ENCODE measurements at regions not wholly inside any gene's neighbourhood (a gene's known extent, or its start where the extent isn't known, plus 50 kb on each side); places are given as distances from the start of the nearest gene placed in this dataset.

DNA sequence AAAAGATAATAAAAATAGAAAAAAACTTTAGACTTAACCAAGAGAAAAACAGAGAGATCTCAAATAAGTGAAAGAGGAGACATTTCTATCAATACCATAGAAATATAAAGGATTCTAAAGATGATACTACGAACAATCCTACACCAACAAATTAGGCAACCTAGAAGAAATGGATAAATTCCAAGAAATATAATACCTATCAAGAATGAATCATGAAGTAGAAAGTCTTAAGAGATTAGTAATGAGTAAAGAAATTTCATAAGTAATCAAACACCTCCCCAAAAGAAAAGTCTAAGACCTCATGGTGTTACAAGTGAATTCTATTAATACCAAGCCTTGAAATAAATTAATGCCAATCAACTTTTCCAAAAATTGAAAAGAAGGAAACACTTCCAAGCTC, 1584.5 kb upstream of the MIR17HG start:
- no peak overlapping the region for H3K4me3 ChIP-seq (ENCODE audit: insufficient read depth, low read length)

DNA sequence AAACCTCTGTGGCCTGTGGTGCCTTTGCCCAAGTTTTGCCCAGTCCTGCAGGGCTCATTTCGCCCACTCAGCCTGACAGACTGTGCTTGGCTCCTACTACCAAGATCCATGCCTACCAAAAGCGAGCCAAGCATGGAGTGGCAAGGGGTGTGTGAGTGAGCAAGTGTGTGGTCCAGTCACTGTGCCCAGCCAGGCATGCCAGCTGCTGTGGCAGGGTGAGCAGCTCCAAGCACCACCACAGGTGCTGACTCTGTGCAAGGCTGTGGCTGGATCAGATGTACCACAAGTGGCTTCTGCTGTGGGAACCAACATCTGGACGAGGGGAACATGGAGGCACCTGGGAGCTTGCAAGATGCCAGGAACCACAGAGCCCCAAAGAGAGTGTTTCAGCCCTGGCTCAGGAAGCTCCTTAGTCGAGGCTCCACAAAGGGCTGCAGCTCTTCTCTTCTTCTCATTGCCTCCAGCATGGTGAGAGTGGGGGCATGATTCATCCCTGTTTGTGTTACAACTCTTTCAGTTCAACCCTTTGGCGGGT, 1564.2 kb upstream of the MIR17HG start:
- Histone ChIP-seq H3K27ac (ENCODE audit: low read depth, low read length) (no peak overlapping the region), H3K4me3 (ENCODE audit: insufficient read depth, low read length) (no peak overlapping the region), H4K20me1 (ENCODE audit: insufficient read depth, low read length) (no peaks in the 10 kb centered on the region), H3K27me3 (ENCODE audit: insufficient read depth, low read length) (no peaks in the 10 kb centered on the region), H3K4me1 (ENCODE audit: insufficient read depth, low read length) (no peaks in the 10 kb centered on the region), H3K79me2 (ENCODE audit: insufficient read depth, low read length) (no peaks in the 10 kb centered on the region), H3K9me3 (ENCODE audit: low read depth, low read length) (no peaks in the 10 kb centered on the region), H3K36me3 (ENCODE audit: insufficient read depth, low read length) (no peaks in the 10 kb centered on the region), H3K4me2 (ENCODE audit: insufficient read depth, low read length) (no peak overlapping the region), H2AFZ (ENCODE audit: low read length) (no peak overlapping the region)
- TF ChIP-seq, protein P1, sequence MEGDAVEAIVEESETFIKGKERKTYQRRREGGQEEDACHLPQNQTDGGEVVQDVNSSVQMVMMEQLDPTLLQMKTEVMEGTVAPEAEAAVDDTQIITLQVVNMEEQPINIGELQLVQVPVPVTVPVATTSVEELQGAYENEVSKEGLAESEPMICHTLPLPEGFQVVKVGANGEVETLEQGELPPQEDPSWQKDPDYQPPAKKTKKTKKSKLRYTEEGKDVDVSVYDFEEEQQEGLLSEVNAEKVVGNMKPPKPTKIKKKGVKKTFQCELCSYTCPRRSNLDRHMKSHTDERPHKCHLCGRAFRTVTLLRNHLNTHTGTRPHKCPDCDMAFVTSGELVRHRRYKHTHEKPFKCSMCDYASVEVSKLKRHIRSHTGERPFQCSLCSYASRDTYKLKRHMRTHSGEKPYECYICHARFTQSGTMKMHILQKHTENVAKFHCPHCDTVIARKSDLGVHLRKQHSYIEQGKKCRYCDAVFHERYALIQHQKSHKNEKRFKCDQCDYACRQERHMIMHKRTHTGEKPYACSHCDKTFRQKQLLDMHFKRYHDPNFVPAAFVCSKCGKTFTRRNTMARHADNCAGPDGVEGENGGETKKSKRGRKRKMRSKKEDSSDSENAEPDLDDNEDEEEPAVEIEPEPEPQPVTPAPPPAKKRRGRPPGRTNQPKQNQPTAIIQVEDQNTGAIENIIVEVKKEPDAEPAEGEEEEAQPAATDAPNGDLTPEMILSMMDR (IDR thresholded peaks at IDR 0.05; ENCODE audit: extremely low read depth, low read depth, low read length), result no peak
- DNase-seq (ENCODE audit: insufficient read length, low spot score, missing footprints), result no peak

More for the DNA sequence above, 1584.5 kb upstream of the MIR17HG start:
- Histone ChIP-seq H3K4me1 (ENCODE audit: insufficient read depth, low read length) (no peaks in the 10 kb centered on the region), H2AFZ (ENCODE audit: low read length) (no peak overlapping the region), H3K36me3 (ENCODE audit: insufficient read depth, low read length) (no peaks in the 10 kb centered on the region), H4K20me1 (ENCODE audit: insufficient read depth, low read length) (no peaks in the 10 kb centered on the region), H3K27me3 (ENCODE audit: insufficient read depth, low read length) (no peaks in the 10 kb centered on the region), H3K27ac (ENCODE audit: low read depth, low read length) (no peak overlapping the region), H3K79me2 (ENCODE audit: insufficient read depth, low read length) (no peaks in the 10 kb centered on the region), H3K4me2 (ENCODE audit: insufficient read depth, low read length) (no peak overlapping the region), H3K9me3 (ENCODE audit: low read depth, low read length) (no peaks in the 10 kb centered on the region)
- TF ChIP-seq, protein P1 (IDR thresholded peaks at IDR 0.05; ENCODE audit: extremely low read depth, low read depth, low read length), result no peak
- no peak for DNase-seq (ENCODE audit: insufficient read length, low spot score, missing footprints)

DNA sequence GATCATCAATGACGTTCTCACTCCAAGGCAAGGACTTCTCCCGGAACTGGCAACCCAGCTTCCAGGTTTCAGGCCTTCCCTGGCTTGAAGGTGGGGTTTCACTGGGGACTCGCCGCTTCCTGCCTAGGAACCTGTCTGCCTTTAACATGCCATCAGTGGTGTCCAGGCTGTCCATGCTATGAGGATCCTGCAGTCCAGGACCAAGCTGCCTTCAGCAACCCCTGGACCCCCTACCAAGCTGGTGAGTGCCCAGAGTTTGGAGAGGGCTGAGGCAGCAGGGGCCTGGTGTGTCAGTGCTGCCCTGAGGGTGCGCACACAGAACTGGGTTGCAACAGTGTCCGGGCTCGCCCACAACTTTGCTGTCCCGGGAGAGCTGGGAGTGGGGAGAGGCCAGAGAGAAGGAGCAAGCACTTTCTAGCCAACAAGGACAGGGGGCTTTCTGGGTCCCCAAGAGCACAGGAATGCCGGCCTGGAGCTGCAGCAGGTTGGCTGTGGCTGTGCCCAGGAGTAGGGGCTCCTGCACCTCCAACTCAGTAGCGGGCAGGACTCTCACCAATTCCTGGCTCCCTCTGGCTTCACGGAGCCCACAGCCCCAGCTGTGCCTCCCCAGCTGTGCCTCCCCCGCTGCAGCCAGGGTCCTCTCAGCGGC, 1563.2 kb upstream of the MIR17HG start:
- H3K9me3 ChIP-seq (ENCODE audit: low read depth, low read length), result no peaks in the 10 kb centered on the region
- no peak overlapping the region for H3K4me2 ChIP-seq (ENCODE audit: insufficient read depth, low read length)
- no peak overlapping the region for H2AFZ ChIP-seq (ENCODE audit: low read length)
- H3K27me3 ChIP-seq (ENCODE audit: insufficient read depth, low read length), result no peaks in the 10 kb centered on the region
- DNase-seq (ENCODE audit: insufficient read length, low spot score, missing footprints), result no peak
- H3K36me3 ChIP-seq (ENCODE audit: insufficient read depth, low read length), result no peaks in the 10 kb centered on the region
- no peak overlapping the region for H3K27ac ChIP-seq (ENCODE audit: low read depth, low read length)
- H3K4me3 ChIP-seq (ENCODE audit: insufficient read depth, low read length), result no peak overlapping the region
- no peaks in the 10 kb centered on the region for H4K20me1 ChIP-seq (ENCODE audit: insufficient read depth, low read length)
- TF ChIP-seq, protein P1 (IDR thresholded peaks at IDR 0.05; ENCODE audit: extremely low read depth, low read depth, low read length), result no peak
- no peaks in the 10 kb centered on the region for H3K79me2 ChIP-seq (ENCODE audit: insufficient read depth, low read length)
- no peaks in the 10 kb centered on the region for H3K4me1 ChIP-seq (ENCODE audit: insufficient read depth, low read length)

DNA sequence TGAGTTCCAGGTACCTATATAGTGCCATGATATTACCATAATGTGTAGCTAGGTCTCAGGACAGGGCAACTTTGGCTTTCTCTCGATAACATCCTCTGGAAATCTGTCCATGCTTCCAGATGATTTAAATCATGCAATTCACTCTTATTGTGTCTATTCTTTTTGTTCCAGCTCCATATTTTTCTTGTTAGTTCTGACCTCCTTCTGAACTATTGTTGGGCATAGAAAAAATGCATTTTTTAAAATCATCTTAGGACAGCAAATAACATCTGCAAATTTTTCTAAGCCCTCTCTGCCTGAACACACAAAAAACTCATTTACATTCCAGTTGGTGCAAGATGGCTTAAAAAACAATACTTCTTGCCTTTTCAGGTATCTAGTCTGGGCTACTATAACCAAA, 1561.0 kb upstream of the MIR17HG start:
- TF ChIP-seq, protein P1 (IDR thresholded peaks at IDR 0.05; ENCODE audit: extremely low read depth, low read depth, low read length), result no peak
- Histone ChIP-seq H3K27me3 (ENCODE audit: insufficient read depth, low read length) (no peaks in the 10 kb centered on the region), H2AFZ (ENCODE audit: low read length) (no peak overlapping the region), H3K27ac (ENCODE audit: low read depth, low read length) (no peak overlapping the region), H3K4me3 (ENCODE audit: insufficient read depth, low read length) (no peak overlapping the region), H4K20me1 (ENCODE audit: insufficient read depth, low read length) (no peaks in the 10 kb centered on the region), H3K4me1 (ENCODE audit: insufficient read depth, low read length) (no peaks in the 10 kb centered on the region), H3K36me3 (ENCODE audit: insufficient read depth, low read length) (no peaks in the 10 kb centered on the region), H3K9me3 (ENCODE audit: low read depth, low read length) (no peaks in the 10 kb centered on the region), H3K4me2 (ENCODE audit: insufficient read depth, low read length) (no peak overlapping the region), H3K79me2 (ENCODE audit: insufficient read depth, low read length) (no peaks in the 10 kb centered on the region)
- DNase-seq (ENCODE audit: insufficient read length, low spot score, missing footprints), result no peak

Measured in osteoblast (primary cell).